ENCODE measurements at regions not wholly inside any gene's neighbourhood (a gene's known extent, or its start where the extent isn't known, plus 50 kb on each side); places are given as distances from the start of the nearest gene placed in this dataset.
"Not testable (repeated sequence)": the region's sequence is repeated elsewhere in the genome, so short reads cannot be mapped to it uniquely, and the experiment has no call there.

DNA sequence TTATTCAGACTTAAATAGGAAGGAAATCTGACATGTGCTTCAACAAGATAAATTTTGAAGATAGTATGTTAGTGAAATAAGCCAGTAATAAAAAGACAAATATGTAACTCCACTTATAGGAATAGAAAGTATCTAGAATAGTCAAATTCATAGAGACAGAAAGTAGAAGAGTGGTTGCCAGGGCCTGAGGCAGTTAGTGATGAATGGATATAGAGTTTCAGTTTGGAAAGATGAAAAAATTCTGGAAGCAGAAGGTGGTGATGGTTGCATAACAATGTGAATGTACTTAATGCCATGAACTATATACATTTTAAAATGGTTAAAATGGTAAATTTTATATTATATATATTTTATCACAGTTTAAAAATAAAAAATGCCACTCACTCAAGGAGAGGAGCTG, 54.3 kb downstream of the HAND2 start:
- no peak for DNase-seq (ENCODE audit: low read depth)

DNA sequence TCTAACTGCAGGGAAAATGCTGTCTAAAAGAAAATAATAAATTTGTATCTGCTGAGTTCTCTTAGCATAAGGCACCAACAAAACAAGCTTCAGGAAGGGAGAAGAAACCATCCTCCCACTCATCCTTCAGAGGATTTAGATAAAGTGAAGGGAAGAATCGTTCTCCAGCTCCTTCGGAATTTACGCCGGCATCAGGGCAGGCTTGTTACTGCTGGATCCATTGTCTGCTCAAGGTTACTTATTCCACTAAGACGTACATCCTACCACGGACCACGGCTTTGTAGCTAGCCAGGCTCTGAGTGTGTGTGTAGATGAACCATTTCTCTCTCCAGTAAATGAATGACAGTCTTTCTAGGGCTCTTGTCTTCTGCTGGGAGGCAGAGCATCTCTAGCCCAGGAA, 60.4 kb downstream of the HAND2 start:
- DNase-seq (ENCODE audit: low read depth) = no peak

DNA sequence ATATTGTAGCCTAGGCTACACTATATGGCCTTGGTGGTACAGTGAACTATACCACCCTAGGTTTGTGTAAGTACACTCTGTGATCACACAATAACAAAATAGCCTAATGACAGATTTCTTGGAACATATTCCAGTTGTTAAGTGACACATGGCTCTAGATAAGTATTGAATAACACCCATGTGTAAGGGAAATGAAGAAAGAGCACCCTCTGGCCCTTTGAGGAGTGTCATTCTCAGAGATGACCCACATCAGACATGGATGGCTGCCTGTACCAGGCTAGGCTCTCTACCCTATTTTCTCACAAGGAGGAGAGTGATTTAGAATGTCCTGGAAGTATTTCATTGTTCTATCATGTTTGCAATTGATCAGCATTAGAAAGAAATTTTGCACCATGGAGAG, 61.7 kb downstream of the HAND2 start:
- no peak for DNase-seq (ENCODE audit: low read depth)

DNA sequence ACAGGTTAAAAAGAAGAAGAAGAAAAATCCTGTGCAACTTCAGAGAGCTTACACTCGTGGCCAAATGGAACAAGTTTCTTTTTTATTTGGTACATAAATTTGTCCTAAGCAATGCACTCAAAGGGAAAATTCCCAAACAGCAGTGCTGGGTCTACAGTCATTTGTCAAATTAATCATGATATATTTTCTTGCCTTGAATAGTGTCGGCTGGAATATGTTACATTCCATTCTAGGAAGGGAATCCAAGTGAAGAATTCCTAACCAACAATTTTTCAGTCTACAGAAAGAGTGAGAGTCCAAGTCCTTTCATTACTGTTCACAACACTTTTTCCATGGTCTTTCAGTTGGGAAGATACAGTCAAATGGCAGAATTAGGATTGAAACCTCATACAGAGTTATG, 63.9 kb downstream of the HAND2 start:
- no peak for DNase-seq (ENCODE audit: low read depth)

DNA sequence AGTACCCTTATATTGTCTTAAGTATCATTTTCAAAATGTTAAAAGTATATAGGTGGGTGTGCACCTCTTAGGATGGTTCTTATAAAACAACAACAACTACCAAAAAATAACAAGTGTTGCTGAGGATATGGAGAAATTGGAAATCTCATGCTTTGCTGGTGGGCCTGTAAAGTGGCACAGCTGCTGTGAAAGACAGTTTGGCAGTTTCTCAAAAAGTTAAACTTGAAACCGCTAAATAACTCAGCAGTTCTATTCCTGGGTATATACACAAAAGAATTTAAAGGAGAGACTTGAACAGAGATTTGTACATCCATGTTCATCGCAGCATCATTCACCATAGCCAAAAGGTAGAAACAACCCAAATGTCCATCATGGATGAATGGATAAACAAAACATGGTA, 65.5 kb downstream of the HAND2 start:
- no peak for DNase-seq (ENCODE audit: low read depth)

DNA sequence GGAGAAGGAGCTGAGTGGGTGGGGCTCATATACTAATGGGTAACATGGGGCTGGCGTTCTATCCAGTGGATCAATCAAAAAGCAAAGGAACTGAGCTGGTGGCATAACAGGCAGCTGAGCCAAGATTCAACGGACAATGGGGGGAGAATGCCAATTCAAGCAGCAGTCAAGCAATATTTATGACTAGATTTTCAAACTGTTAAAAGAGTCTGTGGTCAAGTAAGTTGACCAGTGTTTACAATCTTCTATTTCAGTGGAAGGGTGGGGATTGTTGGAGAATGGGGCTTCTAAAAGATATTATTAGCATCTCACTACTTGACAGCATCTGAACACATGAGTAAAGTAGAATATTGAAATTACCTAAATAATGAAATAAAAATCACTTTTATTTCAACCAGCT, 64.9 kb upstream of the SCRG1 start:
- no peak for DNase-seq (ENCODE audit: low read depth)

DNA sequence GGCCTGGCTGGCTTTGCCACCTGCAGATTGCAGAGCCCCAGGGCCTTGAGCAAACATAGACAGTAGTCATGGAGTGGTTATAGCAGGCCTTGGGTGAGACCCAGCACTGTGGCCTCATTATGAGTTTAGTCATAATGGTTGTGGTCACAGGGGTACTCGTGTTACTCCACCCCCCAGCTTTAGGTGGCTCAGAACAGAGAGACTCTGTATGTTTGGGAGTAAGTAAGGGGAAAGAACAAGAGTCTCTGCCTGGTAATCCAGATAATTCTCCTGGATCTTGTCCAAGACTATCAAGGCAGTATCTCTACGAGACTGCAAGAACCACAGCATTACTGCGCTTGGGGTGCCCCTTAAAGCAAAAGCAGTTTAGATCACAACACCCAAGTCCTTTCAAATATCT, 62.3 kb upstream of the SCRG1 start:
- DNase-seq (ENCODE audit: low read depth) = peak; percentile 90

DNA sequence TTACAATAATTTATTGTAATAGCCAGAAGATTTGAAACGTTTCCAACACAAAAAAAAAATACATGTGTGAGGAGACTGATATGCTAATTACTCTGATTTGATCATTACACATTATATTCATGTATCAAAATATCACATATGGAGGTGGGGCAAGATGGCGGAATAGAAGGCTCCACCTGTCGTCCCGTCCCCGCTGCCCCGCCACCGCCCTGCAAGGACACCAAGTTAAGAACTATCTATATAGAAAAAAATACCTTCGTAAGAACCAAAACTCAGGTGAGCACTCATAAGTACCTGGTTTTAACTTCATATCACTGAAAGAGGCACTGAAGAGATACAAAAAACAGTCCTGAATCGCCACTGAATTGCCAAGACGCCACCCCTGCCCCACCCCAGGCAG, 60.9 kb upstream of the SCRG1 start:
- no peak for DNase-seq (ENCODE audit: low read depth)

DNA sequence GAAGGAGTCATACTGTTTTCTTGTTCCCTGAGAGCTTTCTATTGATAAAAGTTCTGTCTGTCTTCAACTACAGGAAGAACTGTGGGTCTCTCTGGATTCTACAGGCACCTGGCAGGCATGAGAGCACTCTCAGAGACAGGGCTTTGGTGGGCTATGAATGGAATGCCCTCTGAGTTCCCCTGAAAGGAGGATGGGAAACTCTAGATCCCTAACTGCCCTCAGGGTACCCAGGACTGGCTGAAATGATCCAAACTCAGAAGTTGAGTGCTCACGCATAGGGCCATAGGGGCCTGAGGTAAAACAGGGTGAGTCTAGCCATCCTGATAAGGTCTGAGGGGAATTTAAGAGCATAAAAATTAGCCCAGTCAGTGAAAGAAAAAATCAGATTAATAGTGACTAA, 59.0 kb upstream of the SCRG1 start:
- DNase-seq (ENCODE audit: low read depth) = no peak

DNA sequence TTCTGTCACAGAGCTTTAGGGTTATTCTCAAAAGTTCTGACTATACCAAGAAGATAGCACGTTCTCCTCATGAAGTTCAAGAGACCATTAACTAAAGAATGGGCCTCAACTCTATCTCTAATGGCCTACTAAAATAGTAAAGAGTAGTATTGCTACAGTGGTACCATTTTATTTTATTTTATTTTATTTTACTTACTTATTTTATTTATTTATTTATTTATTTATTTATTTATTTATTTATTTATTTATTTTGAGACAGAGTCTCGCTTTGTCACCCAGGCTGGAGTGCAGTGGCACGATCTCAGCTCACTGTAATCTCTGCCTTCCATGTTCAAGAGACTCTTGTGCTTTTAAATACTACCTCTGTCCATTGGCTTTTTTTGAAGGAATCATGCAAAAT, 52.5 kb upstream of the SCRG1 start:
- not testable (repeated sequence) for DNase-seq (ENCODE audit: low read depth)

DNA sequence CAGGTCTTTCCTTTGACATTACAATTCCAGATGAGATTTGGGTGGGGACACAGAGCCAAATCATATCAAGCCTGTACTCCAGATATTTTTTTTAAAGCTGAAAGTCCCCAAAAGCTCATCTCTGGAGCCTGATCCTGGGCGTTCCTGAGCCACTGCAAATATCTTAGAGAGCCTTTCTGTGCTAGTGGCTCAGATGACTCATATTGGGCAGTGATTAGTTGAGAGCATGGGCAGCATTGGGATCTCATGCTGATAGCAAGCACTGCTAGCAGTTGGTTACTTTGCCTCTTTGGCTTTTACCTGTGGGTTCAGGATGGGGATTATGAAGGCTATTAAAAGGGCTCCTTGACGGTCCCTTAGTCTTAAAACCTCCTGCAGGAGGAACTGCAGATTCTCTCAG, 51.4 kb upstream of the SCRG1 start:
- DNase-seq (ENCODE audit: low read depth) = no peak

DNA sequence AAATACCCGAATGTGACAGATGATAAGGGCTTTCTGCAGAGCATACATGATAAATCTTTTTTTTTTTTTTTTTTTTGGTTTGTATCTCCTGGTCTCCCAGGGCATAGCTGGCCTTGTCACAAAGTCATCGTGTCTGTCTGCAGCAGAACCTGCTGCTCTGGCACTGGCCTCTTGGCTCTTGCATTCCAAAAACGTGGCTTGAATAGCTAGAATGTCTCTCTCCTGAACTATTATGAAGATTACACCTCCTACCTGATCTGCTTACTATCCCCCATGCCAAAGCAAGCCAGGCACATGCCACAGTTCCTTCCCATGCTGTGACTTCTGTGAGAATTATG, 50.4 kb upstream of the SCRG1 start:
- DNase-seq (ENCODE audit: low read depth) = no peak

DNA sequence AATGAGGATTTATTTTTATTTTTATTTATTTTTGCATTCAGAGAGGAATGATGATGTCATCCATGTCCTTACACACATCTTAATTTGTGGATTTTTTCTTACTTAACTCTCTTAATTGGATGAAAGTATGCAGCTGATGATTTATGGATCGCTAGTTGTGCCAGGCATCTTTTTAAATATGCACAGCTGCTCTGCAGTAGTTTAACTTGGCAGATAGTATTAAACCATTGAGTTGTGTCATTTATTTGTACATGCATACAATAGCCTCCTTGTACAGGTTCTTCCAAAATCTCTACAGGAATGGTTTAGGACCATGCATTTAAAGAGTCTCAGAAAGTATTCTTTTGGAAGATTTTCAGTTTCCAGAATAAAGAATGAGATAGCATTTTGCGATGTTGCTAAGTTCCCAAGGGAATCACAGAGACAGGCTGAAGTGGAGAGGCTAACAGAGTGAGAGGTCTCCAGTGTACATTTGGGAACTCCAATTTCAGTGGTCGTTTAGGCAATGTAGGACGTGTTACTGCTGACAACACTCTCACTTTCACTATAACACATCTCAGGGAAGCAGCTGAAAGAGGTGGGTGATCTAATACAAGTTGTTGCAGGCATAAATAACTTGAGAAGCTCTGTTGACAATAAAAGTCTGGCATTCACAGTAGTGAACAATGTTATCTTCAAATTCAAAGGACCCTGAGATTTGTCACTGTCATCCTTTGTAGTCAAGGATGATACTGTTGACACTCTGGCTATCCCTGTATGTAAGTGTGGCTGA, 49.9 kb upstream of the SCRG1 start:
- DNase-seq (ENCODE audit: low read depth) = no peak
